Psoas muscle (tissue), 7 donors: ENCODE measurements at regions not wholly inside any gene's neighbourhood (a gene's known extent, or its start where the extent isn't known, plus 50 kb on each side); places are given as distances from the start of the nearest gene placed in this dataset.
"Not testable (repeated sequence)": the region's sequence is repeated elsewhere in the genome, so short reads cannot be mapped to it uniquely, and the experiment has no call there.

ENCODE experiments used
- ATAC-seq, 4 donors: fragments of 200-7000 bp; cut with Tn5 transposase; one replicate each; pipeline ENCODE4 v1.9.1; 2020; ENCODE audit warnings: moderate library complexity in 3 of 4, mild to moderate bottlenecking in 2 of 4
- DNase-seq, 2 donors: peaks; one replicate each; pipeline ENCODE4 v3.0.0-alpha.2; 2020
- H3K27ac ChIP-seq: fragments of 200-600 bp; one replicate; pipeline ENCODE4 v1.8.0; 2022
- H3K27me3 ChIP-seq, 3 donors: fragments of 200-600 bp in 1 of 3; one replicate each; pipeline versions ENCODE4 v1.6.1 to v1.8.0; 2013 to 2022; ENCODE audit warnings: low read length in 2 of 3, mild to moderate bottlenecking in 2 of 3, moderate library complexity in 1 of 3; ENCODE audit not compliant: insufficient read depth in 3 of 3
- H3K36me3 ChIP-seq, 2 donors: fragments of 200-600 bp in 1 of 2; one replicate each; pipeline versions ENCODE4 v1.6.1 to v1.8.0; 2013 to 2022; ENCODE audit warnings: low read depth in 1 of 2, mild to moderate bottlenecking in 1 of 2, moderate library complexity in 1 of 2; ENCODE audit not compliant: insufficient read depth in 1 of 2
- H3K4me1 ChIP-seq: fragments of 200-600 bp; one replicate; pipeline ENCODE4 v1.8.0; 2022
- H3K4me3 ChIP-seq: fragments of 200-600 bp; one replicate; pipeline ENCODE4 v1.8.0; 2022; ENCODE audit warnings: mild to moderate bottlenecking
- H3K9me3 ChIP-seq: fragments of 200-600 bp; one replicate; pipeline ENCODE4 v1.8.0; 2022
- WGBS, 3 donors: extraction: QIAGEN DNeasy Blood & Tissue Kit; methylation state at CpG; one replicate each; pipeline versions ENCODE4 v1.1.6 to v1.1.7; 2013; 5-methylcytosine and 5-hydroxymethylcytosine counted together
- intact Hi-C, 2 donors: fragments of 100-400 bp; cut with DNase I; formaldehyde crosslinking; loops; one replicate each; pipeline versions ENCODE4 v1.11.0 to v1.14.2; 2022
- TF ChIP-seq, protein P1 (sequence below): fragments of 200-600 bp; IDR thresholded peaks from one replicate; pipeline ENCODE4 v1.8.0; 2022; ENCODE audit warnings: antibody characterized with exemption
- donor health status: healthy with polysubstance abuse.
- donor health status: DM: no; HTN: no; CAD: no; lungs with moderate emphysema.
- donor health status: Bipolar disorder and iron deficiency.
- donor health status: healthy.
- donor health status: DM: yes; HTN: yes; CAD: no.
- donor health status: DM: no; HTN: no; CAD: no.
- donor health status: DM: yes; HTN: yes; CAD: no.

DNA sequence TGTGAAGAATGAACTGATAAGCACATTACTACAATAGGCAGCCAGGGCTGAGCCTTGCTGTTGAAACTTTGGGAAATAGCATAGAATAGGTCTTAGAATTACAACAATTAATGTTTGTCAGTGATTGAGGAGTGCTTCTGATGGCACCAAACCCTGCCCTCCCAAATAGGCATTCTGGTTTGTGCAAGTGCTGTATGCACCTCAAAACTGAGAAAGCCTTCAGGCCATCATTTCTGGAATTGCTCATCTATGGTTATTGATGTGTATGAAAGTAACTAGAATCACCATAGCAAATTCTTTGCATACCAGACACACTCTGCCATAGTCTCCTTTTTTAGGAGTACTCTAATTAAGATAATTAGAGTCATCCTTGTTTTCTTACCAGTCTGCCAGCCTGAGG lies 585.0 kb upstream of the MBL2 start:
- no peaks in the 10 kb centered on the region for H3K4me1 ChIP-seq
- H3K27me3 ChIP-seq = no peaks in the 10 kb centered on the region
- intact Hi-C loops = no loop called here
- no peaks in the 10 kb centered on the region for H3K9me3 ChIP-seq
- DNase-seq = no peak
- no peaks in the 10 kb centered on the region for H3K36me3 ChIP-seq
- TF ChIP-seq, protein P1, sequence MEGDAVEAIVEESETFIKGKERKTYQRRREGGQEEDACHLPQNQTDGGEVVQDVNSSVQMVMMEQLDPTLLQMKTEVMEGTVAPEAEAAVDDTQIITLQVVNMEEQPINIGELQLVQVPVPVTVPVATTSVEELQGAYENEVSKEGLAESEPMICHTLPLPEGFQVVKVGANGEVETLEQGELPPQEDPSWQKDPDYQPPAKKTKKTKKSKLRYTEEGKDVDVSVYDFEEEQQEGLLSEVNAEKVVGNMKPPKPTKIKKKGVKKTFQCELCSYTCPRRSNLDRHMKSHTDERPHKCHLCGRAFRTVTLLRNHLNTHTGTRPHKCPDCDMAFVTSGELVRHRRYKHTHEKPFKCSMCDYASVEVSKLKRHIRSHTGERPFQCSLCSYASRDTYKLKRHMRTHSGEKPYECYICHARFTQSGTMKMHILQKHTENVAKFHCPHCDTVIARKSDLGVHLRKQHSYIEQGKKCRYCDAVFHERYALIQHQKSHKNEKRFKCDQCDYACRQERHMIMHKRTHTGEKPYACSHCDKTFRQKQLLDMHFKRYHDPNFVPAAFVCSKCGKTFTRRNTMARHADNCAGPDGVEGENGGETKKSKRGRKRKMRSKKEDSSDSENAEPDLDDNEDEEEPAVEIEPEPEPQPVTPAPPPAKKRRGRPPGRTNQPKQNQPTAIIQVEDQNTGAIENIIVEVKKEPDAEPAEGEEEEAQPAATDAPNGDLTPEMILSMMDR = no peak
- no peak overlapping the region for H3K4me3 ChIP-seq
- H3K27ac ChIP-seq = no peak overlapping the region
- no peak for ATAC-seq

DNA sequence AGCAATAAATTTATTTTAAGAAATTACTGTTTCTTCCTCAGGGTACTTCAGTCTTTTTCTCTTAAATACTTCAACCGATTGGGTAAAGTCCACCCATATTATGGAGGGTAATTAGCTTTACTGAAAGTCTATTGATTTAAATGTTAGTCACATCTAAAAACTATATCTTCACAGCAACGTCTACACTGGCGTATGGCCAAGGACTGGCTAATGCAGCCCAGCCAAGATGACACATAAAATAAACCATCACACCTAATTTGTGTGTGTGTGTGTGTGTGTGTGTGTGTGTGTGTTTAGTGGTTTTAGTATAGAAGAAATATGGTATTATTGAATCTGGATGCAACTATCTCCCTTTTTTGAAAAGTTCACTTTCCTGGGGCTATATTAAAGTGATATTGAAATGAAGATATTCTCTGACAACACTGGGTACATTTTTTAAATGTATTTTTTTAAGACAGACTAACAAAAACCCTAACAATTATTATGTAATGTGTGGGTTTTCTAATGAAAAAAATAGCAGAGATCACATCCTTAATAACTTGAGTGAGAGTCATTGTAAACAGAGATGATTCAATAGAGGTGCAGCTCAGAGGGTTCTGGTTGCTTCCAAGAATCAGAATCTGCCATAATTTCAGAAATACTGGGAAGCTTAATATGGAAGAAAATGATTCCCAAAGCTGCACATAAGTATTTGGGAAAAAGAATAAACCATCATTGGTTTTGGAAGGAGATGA lies 584.2 kb upstream of the MBL2 start:
- Histone ChIP-seq H3K9me3 (no peaks in the 10 kb centered on the region), H3K36me3 (no peaks in the 10 kb centered on the region), H3K4me1 (no peaks in the 10 kb centered on the region), H3K27me3 (no peaks in the 10 kb centered on the region), H3K27ac (no peak overlapping the region), H3K4me3 (no peak overlapping the region)
- WGBS, 3 donors = 68 to 75% (median 74%) methylated on average over 3 of the region's 3 CpGs
- DNase-seq (no peak), ATAC-seq (no peak)
- intact Hi-C loops = no loop called here
- TF ChIP-seq, protein P1 = no peak

DNA sequence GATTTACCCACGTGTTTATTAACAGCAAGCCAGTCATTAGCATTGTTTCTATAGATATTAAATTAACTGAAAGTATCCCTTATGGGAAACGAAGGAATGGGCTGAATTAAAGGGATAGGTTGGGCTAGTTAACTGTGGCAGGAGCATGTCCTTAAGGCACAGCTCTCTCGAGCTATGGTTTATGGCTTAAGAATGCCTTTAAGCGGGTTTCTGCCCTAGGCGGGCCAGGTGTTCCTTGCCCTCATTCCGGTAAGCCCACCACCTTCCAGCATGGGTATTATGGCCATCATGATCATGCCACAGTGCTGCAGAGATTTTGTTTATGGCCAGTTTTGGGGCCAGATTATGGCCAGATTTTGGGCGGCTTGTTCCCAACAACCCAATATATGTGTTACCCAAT lies 569.9 kb upstream of the MBL2 start:
- H3K27me3 ChIP-seq, H3K27ac ChIP-seq, ATAC-seq, H3K36me3 ChIP-seq, intact Hi-C loops, H3K9me3 ChIP-seq, H3K4me1 ChIP-seq, DNase-seq, H3K4me3 ChIP-seq: not testable (repeated sequence)
- WGBS, 3 donors = 85 to 90% (median 88%) methylated on average over 7 of the region's 7 CpGs

DNA sequence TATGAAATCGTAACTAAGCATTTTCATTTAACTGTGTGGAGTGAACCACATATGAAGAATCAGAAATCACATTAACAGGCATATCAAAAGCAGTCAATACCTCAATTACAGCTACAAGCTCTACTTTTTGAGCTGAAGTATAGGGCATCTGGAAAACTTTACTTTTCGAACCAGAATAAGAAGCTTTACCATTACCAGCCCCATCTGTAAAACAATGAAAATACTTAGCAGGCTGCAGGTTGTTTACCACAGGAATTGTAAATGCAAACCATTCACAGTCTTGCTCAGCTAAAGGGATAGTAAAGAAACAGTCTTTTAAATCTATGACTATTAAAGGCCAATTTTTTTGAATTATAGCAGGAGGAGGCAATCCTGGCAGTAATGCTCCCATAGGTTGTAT lies 565.6 kb upstream of the MBL2 start:
- H3K27ac ChIP-seq, H3K4me3 ChIP-seq, H3K4me1 ChIP-seq, ATAC-seq, H3K27me3 ChIP-seq, intact Hi-C loops, H3K9me3 ChIP-seq, DNase-seq, H3K36me3 ChIP-seq: not testable (repeated sequence)
- 39 to 60% (median 54%) methylated on average over 2 of the region's 2 CpGs for WGBS, 3 donors

DNA sequence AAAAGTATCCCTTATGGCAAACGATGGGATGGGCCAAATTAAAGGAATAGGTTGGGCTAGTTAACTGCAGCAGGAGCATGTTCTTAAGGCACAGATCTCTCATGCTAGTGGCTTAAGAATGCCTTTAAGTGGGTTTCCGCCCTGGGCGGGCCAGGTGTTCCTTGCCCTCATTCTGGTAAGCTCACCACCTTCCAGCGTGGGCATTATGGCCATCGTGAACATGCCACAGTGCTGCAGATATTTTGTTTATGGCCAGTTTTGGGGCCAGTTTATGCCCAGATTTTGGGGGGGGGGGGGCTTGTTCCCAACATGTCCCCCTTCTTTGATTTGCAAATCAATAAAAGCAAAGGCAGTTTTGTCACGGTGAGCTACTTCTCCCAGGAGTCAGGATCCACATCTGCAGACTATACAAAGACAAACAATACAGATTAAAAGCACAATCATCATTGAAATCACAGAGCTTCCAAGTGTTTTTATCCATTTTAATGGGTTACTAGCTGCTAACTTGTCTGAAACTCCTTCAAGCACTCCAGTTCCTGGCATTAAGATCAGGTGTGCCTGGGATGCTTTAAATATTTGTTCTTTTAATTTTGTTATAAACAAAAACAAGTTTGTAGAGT lies 563.3 kb upstream of the MBL2 start:
- H3K36me3 ChIP-seq, DNase-seq, H3K9me3 ChIP-seq, H3K27ac ChIP-seq, H3K4me1 ChIP-seq, H3K27me3 ChIP-seq, ATAC-seq, H3K4me3 ChIP-seq, intact Hi-C loops: not testable (repeated sequence)
- WGBS, 3 donors = 90 to 92% (median 92%) methylated on average over 6 of the region's 6 CpGs

DNA sequence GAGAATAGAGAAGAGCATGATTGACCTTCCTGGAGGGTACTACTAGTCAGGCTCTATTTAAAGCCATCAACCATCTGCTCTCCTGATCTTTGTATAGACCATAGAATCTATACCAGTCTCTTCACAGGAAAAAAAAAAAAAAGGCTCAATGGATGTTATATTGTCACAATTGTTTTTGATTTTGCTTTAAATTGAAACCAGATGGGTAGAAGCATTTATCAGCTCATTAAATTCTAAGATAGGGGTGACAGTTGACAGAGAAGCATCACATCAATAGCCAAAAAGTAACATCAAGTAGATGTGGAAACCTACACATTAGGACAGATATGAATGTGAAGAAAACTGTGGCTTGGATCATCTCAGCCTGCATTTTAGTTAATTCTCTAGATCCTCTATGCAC lies 558.9 kb upstream of the MBL2 start:
- Histone ChIP-seq H3K27ac (no peak overlapping the region), H3K4me1 (no peaks in the 10 kb centered on the region), H3K4me3 (no peak overlapping the region), H3K9me3 (no peaks in the 10 kb centered on the region), H3K36me3 (no peaks in the 10 kb centered on the region), H3K27me3 (no peaks in the 10 kb centered on the region)
- TF ChIP-seq, protein P1 = no peak
- DNase-seq = no peak
- intact Hi-C loops = no loop called here
- no peak for ATAC-seq

DNA sequence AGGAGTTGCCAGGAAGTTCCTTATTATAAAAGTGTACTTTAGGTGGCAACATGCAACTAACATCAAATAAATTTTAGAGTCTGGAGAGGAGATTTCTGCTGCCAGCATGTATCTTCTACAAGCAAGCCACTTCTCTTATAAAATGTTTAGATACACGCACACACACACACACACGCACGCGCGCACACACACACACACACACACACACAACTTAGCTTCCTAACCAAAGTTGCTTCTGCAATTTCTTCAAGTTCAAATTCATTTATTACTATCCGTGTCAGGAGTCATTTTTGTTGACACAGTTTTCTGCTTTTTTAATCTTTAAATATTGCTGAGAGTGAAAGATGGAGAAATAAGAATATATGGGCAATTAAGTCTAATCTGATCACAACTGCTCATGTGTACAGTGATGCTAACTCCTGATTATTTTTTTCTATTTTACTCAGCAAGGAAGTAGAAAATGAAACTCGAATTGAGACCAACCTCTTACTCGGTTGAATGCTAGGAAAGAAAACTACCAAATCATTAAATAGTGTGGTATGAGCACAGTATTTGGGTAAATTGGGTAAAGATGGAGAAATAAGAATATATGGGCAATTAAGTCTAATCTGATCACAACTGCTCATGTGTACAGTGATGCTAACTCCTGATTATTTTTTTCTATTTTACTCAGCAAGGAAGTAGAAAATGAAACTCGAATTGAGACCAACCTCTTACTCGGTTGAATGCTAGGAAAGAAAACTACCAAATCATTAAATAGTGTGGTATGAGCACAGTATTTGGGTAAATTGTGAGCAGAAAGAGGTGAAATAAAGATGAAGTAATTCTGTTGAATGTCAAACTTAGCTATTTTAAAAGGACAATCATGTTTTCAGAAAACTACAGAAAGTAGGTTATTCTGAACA lies 554.1 kb upstream of the MBL2 start:
- 60 to 77% (median 75%) methylated on average over 8 of the region's 10 CpGs for WGBS, 3 donors
- intact Hi-C loops, DNase-seq: not testable (repeated sequence)

More for the DNA sequence above, 554.1 kb upstream of the MBL2 start:
- H3K27me3 ChIP-seq, H3K36me3 ChIP-seq, H3K9me3 ChIP-seq, H3K4me1 ChIP-seq, ATAC-seq, H3K4me3 ChIP-seq, H3K27ac ChIP-seq: not testable (repeated sequence)
